Coronary artery (tissue), 2 donors: ENCODE measurements at regions not wholly inside any gene's neighbourhood (a gene's known extent, or its start where the extent isn't known, plus 50 kb on each side); places are given as distances from the start of the nearest gene placed in this dataset.

ENCODE experiments used
- DNase-seq: peaks from one replicate; pipeline ENCODE4 v3.0.0-alpha.2; 2017; ENCODE audit warnings: low spot score
- H3K27ac ChIP-seq, 2 donors: fragments of 200-600 bp; sonication (generic); one replicate each; pipeline ENCODE4 v1.5.1; 2016 to 2019
- H3K4me3 ChIP-seq: fragments of 200-600 bp; sonication (generic); 2 replicates; pipeline ENCODE4 v1.5.1; 2016; ENCODE audit warnings: mild to moderate bottlenecking, moderate library complexity
- TF ChIP-seq, protein P1 (sequence below): fragments of 200-600 bp; sonication (generic); IDR thresholded peaks from one replicate; pipeline ENCODE4 v1.5.1; 2019; ENCODE audit warnings: antibody characterized with exemption

DNA sequence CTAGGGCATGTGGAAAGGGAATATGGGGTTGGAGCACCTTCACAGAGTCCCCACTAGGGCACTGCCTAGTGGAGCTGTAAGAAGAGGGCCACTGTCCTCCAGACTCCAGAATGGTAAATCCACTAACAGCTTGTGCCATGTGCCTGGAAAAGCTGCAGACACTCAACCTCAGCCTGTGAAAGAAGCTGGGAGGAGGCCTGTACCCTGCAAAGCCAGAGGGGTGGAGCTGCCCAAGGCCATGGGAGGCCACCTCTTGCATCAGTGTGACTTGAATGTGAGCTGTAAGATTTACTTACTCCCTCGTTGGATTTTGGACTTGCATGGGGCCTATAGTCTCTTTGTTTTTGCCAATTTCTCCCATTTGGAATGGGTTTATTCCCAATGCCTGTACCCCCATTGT lies 705.2 kb upstream of the ROBO1 start:
- DNase-seq = no peak
- TF ChIP-seq, protein P1, sequence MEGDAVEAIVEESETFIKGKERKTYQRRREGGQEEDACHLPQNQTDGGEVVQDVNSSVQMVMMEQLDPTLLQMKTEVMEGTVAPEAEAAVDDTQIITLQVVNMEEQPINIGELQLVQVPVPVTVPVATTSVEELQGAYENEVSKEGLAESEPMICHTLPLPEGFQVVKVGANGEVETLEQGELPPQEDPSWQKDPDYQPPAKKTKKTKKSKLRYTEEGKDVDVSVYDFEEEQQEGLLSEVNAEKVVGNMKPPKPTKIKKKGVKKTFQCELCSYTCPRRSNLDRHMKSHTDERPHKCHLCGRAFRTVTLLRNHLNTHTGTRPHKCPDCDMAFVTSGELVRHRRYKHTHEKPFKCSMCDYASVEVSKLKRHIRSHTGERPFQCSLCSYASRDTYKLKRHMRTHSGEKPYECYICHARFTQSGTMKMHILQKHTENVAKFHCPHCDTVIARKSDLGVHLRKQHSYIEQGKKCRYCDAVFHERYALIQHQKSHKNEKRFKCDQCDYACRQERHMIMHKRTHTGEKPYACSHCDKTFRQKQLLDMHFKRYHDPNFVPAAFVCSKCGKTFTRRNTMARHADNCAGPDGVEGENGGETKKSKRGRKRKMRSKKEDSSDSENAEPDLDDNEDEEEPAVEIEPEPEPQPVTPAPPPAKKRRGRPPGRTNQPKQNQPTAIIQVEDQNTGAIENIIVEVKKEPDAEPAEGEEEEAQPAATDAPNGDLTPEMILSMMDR = no peak
- no peak overlapping the region for H3K27ac ChIP-seq
- no peak overlapping the region for H3K4me3 ChIP-seq

- DNase-seq = no peak
- TF ChIP-seq, protein P1 = no peak
- H3K4me3 ChIP-seq = no peak overlapping the region
- no peak overlapping the region for H3K27ac ChIP-seq
Measured at GRCh38 chr3:80472459-80472858, 704.7 kb upstream of the ROBO1 start.

DNA sequence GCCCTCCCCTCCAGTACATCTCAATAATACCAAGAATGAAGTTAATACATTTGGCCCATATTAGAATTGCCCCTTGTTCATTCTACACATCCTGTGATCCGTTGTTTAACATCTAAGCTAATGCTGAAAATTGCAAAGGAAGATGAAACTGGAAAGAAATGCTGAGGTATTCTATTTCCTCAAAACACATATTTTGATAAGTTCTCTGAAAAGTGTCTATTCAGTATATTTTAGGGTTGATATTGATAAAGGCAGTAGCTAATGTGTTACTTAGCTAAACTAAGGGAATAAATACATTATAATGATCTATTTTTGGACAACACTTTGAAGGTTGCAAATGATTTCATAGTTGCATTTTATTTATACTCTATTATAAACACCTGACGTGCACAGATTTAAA lies 702.6 kb upstream of the ROBO1 start:
- DNase-seq = no peak
- TF ChIP-seq, protein P1 = no peak
- H3K4me3 ChIP-seq = no peak overlapping the region
- no peak overlapping the region for H3K27ac ChIP-seq

DNA sequence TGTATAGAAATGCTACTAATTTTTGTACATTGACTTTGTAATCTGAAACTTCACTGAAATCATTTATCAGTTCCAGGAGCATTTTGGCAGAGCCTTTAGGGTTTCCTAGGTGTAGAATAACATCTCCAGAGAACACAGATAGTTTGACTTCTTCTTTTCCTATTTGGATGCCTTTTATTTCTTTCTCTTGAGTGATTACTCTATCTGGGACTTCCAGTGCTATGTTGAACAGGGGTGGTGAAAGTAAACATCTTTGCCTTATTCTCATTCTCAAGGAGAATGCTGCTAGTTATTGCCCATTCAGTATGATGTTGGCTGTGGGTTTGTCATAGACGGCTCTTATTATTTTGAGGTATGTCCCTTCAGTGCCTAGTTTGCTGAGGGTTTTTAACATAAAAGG lies 697.9 kb upstream of the ROBO1 start:
- H3K27ac ChIP-seq = no peak overlapping the region
- H3K4me3 ChIP-seq = no peak overlapping the region
- TF ChIP-seq, protein P1 = no peak
- no peak for DNase-seq

DNA sequence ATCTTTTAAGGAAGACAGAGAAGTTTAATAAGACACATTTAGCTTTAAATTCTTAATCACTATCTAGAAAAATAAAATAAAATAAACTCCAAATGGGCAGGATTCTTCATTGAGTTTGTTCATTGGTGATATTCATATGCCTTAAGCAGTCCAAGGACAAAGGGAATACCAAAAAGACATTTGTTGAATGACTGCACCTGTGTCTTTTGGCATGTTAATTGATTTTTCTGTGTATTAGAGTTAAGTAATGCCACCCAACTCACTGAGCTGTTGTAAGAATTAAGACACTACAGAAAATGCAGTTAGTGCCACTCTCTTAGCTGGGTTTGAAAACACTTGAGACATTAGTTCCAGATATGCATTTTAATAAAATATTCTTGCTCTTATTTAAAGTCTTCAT lies 683.6 kb upstream of the ROBO1 start:
- Histone ChIP-seq H3K27ac (no peak overlapping the region), H3K4me3 (no peak overlapping the region)
- DNase-seq = no peak
- TF ChIP-seq, protein P1 = no peak

DNA sequence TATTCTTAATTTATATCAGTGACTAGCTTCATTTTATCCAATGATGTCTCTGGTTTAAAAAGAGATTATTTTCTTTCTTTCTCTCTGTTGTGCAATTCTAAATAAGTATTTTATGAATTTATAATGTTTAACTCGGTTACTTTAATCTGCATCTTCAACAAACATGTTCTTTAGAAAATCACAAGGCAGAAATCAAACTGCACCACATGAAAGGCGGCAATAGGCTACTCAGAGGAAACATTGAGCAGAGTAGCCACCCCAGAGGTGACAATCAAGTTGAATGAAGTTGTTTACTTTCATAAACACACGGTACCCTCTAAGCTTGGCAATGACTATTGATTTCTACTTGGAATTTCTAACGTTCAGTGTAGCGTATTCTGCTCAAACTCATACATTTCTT lies 677.8 kb upstream of the ROBO1 start:
- no peak overlapping the region for H3K27ac ChIP-seq
- TF ChIP-seq, protein P1 = no peak
- no peak for DNase-seq
- no peak overlapping the region for H3K4me3 ChIP-seq

- TF ChIP-seq, protein P1 = no peak
- H3K4me3 ChIP-seq = no peak overlapping the region
- no peak for DNase-seq
Measured at GRCh38 chr3:80445053-80445452, 677.3 kb upstream of the ROBO1 start.

More at GRCh38 chr3:80445053-80445452, 677.3 kb upstream of the ROBO1 start:
- no peak overlapping the region for H3K27ac ChIP-seq
